ENCODE measurements at regions not wholly inside any gene's neighbourhood (a gene's known extent, or its start where the extent isn't known, plus 50 kb on each side); places are given as distances from the start of the nearest gene placed in this dataset.

GRCh38 chr22:49176956-49177355 is 650.7 kb downstream of the BRD1 start:
- no TSS peak for BruUV-seq (replicated peaks)
- Histone ChIP-seq H2BK120ac (ENCODE audit: low read depth, low read length) (no peak overlapping the region), H2AK9ac (replicated peaks; ENCODE audit: low read depth, low read length, poor library complexity) (no peak overlapping the region), H3K14ac (replicated peaks; ENCODE audit: low read depth, low read length) (no peak overlapping the region), H3K4me1 (ENCODE audit: control insufficient read depth, insufficient read depth, low read length) (no peaks in the 10 kb centered on the region), H2BK15ac (ENCODE audit: low read depth, low read length) (no peak overlapping the region), H3K9ac (ENCODE audit: low read depth, low read length) (no peak overlapping the region), H3K56ac (ENCODE audit: extremely low read depth, insufficient read depth, low read length) (no peak overlapping the region), H3K36me3 (ENCODE audit: control insufficient read depth, insufficient read depth, low read length) (no peaks in the 10 kb centered on the region), H3K4me2 (ENCODE audit: low read depth, low read length) (no peak overlapping the region), H3K4me3 (ENCODE audit: insufficient read depth, low read depth, low read length) (no peak overlapping the region), H4K8ac (ENCODE audit: low read depth in 2 of 2, low read length in 2 of 2) (no peak overlapping the region), H2AFZ (replicated peaks; ENCODE audit: low read length, poor library complexity) (no peak overlapping the region), H2BK5ac (ENCODE audit: low read depth, low read length, poor library complexity, severe bottlenecking) (no peak overlapping the region), H3K18ac (ENCODE audit: low read depth, low read length) (no peak overlapping the region), H2BK20ac (ENCODE audit: low read depth, low read length) (no peak overlapping the region), H4K20me1 (ENCODE audit: insufficient read depth, low read length) (no peaks in the 10 kb centered on the region), H3K79me1 (ENCODE audit: low read depth in 1 of 2, low read length in 2 of 2) (no peaks in the 10 kb centered on the region), H3K4ac (ENCODE audit: low read depth, low read length) (no peak overlapping the region), H3K9me3 (ENCODE audit: control insufficient read depth, insufficient read depth, low read length) (peaks cover 48% of the 10 kb centered on the region), H4K5ac (ENCODE audit: low read depth, low read length) (no peak overlapping the region), H3K27ac (ENCODE audit: insufficient read depth, low read length) (no peak overlapping the region), H4K91ac (ENCODE audit: insufficient read depth, low read depth, low read length) (no peak overlapping the region), H3K27me3 (ENCODE audit: control insufficient read depth, insufficient read depth, low read length) (no peaks in the 10 kb centered on the region), H2AK5ac (ENCODE audit: low read depth, low read length) (no peak overlapping the region), H3K9me1 (ENCODE audit: insufficient read depth, low read length) (no peaks in the 10 kb centered on the region), H3K23ac (ENCODE audit: low read depth, low read length) (no peak overlapping the region)
- ATAC-seq (ENCODE audit: low read depth): no peak
- POLR2A ChIA-PET (ENCODE audit: unreplicated experiment): no interaction called here
- intact Hi-C loops (cut with micrococcal nuclease) (no loop called here), in situ Hi-C loops (cut with MboI; ENCODE audit: low sequenced_read_pairs) (no loop called here), dilution Hi-C loops (cut with HindIII; ENCODE audit: low sequenced_read_pairs, unreplicated experiment) (no loop called here)
- CTCF ChIA-PET: no interaction called here
- DNase-seq: no peak
- TF ChIP-seq NFE2L2 (IDR thresholded peaks at IDR 0.05; ENCODE audit: low read depth, low read length) (no peak), FOS (IDR thresholded peaks at IDR 0.05; ENCODE audit: low read depth, low read length) (no peak)
- WGBS, 2 experiments (ENCODE audit: extremely low coverage in 2 of 2, insufficient read length in 1 of 2): no CpG with 5 or more reads among the region's 6 CpGs

All from IMR-90 (cell line).